K562 (cell line): ENCODE measurements at regions not wholly inside any gene's neighbourhood (a gene's known extent, or its start where the extent isn't known, plus 50 kb on each side); places are given as distances from the start of the nearest gene placed in this dataset.

Experiments used
- KAT7 ChIP-seq: sonication (generic); formaldehyde crosslinking; IDR thresholded peaks from 2 replicates; pipeline ENCODE4 v1.8.0; 2022; ENCODE audit warnings: missing genetic modification reagents, mild to moderate bottlenecking, borderline replicate concordance
- NCOR1 ChIP-seq: fragments of 450-650 bp; IDR thresholded peaks from 2 replicates; pipeline ENCODE4 v1.6.1; 2016; ENCODE audit warnings: mild to moderate bottlenecking, moderate library complexity
- PML ChIP-seq: IDR thresholded peaks from 2 replicates; pipeline ENCODE4 v1.6.1; 2012; ENCODE audit warnings: low read length, inconsistent platforms
- POLR2A ChIP-seq: fragments of 450-650 bp; conservative IDR thresholded peaks from 2 replicates; pipeline ENCODE4 v1.6.1; 2016
- SMC3 ChIP-seq: conservative IDR thresholded peaks from 2 replicates; pipeline ENCODE4 v1.6.1; 2011; ENCODE audit warnings: low read depth, low read length, improper control_type of control experiment; ENCODE audit not compliant: insufficient read depth
- SP1 ChIP-seq: sonication (generic); formaldehyde crosslinking; IDR thresholded peaks from 2 replicates; pipeline ENCODE4 v1.8.1; 2022; ENCODE audit warnings: mild to moderate bottlenecking, missing genetic modification reagents
- ZNF263 ChIP-seq: sonication (generic); formaldehyde crosslinking; IDR thresholded peaks from 2 replicates; pipeline ENCODE4 v1.8.0; 2022; ENCODE audit warnings: mild to moderate bottlenecking, missing genetic modification reagents, borderline replicate concordance
- ZNF444 ChIP-seq: fragments of 250-450 bp; sonication (Bioruptor Pico); IDR thresholded peaks from 2 replicates; pipeline ENCODE4 v1.4.0; 2020; ENCODE audit warnings: mild to moderate bottlenecking, moderate library complexity
- TF ChIP-seq, protein P1 (sequence below), 3 experiments: IDR thresholded peaks in 2 of 3; conservative IDR thresholded peaks in 1 of 3; 2 replicates each; pipeline ENCODE4 v1.5.1; 2011 to 2012; ENCODE audit warnings: low read length in 3 of 3, mild to moderate bottlenecking in 3 of 3, control low read depth in 2 of 3, improper control_type of control experiment in 1 of 3, inconsistent platforms in 1 of 3, low read depth in 1 of 3, mixed read lengths in 1 of 3, moderate library complexity in 1 of 3; ENCODE audit not compliant: insufficient read depth in 2 of 3
- TF ChIP-seq, protein P2 (sequence below): fragments of 250-450 bp; sonication (Bioruptor Pico); IDR thresholded peaks from 2 replicates; pipeline ENCODE4 v1.4.0; 2020; ENCODE audit warnings: mild to moderate bottlenecking, moderate library complexity, borderline replicate concordance

DNA sequence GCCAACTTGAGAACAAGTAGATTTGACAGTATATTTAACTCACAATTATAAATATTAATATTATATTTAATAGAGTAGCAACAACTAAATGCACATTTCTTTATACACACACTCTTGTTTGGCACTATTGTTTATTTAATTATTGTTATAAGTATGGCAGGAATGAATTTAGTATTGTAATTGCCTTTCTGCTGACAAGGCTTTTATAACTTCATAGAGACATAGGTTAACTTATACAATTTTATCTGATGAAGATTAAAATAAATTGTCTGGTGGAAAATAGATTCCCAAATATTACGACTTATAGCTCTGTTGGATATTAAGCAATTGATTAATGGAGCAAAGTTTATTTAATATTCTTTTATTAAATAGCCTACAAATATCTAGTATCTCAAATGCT lies 347.9 kb upstream of the CDH19 start:
- TF ChIP-seq PML (no peak), SMC3 (no peak), KAT7 (CRISPR knock-in tag) (no peak), ZNF263 (CRISPR knock-in tag) (no peak), ZNF444 (no peak), POLR2A (no peak), SP1 (no peak), NCOR1 (no peak)
- TF ChIP-seq, protein P1, sequence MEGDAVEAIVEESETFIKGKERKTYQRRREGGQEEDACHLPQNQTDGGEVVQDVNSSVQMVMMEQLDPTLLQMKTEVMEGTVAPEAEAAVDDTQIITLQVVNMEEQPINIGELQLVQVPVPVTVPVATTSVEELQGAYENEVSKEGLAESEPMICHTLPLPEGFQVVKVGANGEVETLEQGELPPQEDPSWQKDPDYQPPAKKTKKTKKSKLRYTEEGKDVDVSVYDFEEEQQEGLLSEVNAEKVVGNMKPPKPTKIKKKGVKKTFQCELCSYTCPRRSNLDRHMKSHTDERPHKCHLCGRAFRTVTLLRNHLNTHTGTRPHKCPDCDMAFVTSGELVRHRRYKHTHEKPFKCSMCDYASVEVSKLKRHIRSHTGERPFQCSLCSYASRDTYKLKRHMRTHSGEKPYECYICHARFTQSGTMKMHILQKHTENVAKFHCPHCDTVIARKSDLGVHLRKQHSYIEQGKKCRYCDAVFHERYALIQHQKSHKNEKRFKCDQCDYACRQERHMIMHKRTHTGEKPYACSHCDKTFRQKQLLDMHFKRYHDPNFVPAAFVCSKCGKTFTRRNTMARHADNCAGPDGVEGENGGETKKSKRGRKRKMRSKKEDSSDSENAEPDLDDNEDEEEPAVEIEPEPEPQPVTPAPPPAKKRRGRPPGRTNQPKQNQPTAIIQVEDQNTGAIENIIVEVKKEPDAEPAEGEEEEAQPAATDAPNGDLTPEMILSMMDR (IDR thresholded peaks at IDR 0.05 in 2 of 3, conservative IDR thresholded peaks at IDR 0.05 in 1 of 3; ENCODE audit: insufficient read depth in 2 of 3, low read depth in 1 of 3, low read length in 3 of 3): no peak
- TF ChIP-seq, protein P2, sequence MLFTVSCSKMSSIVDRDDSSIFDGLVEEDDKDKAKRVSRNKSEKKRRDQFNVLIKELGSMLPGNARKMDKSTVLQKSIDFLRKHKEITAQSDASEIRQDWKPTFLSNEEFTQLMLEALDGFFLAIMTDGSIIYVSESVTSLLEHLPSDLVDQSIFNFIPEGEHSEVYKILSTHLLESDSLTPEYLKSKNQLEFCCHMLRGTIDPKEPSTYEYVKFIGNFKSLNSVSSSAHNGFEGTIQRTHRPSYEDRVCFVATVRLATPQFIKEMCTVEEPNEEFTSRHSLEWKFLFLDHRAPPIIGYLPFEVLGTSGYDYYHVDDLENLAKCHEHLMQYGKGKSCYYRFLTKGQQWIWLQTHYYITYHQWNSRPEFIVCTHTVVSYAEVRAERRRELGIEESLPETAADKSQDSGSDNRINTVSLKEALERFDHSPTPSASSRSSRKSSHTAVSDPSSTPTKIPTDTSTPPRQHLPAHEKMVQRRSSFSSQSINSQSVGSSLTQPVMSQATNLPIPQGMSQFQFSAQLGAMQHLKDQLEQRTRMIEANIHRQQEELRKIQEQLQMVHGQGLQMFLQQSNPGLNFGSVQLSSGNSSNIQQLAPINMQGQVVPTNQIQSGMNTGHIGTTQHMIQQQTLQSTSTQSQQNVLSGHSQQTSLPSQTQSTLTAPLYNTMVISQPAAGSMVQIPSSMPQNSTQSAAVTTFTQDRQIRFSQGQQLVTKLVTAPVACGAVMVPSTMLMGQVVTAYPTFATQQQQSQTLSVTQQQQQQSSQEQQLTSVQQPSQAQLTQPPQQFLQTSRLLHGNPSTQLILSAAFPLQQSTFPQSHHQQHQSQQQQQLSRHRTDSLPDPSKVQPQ (CRISPR knock-in tag): no peak
